ENCODE measurements at regions not wholly inside any gene's neighbourhood (a gene's known extent, or its start where the extent isn't known, plus 50 kb on each side); places are given as distances from the start of the nearest gene placed in this dataset.
"Not testable (repeated sequence)": the region's sequence is repeated elsewhere in the genome, so short reads cannot be mapped to it uniquely, and the experiment has no call there.

DNA sequence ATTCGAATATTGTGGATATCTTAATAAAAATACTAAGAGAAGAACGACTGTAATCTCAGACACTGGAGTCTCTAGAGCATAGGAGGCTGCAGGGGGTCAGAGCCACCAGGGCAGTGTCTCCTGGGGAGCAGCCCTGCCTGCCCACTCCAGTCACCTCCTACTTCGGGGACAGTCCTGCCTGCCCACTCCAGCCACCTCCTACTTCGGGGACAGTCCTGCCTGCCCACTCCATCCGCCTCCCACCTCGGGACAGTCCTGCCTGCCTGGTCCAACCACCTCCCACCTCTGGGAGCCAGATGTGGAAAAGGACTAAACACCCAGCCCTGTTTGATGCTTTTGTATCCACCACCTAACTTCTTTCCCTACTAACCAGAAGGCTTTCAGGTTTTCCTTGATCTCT lies 350.1 kb upstream of the SMIM21 start:
- in situ Hi-C loops (cut with MboI; ENCODE audit: low sequenced_read_pairs), result no loop called here

DNA sequence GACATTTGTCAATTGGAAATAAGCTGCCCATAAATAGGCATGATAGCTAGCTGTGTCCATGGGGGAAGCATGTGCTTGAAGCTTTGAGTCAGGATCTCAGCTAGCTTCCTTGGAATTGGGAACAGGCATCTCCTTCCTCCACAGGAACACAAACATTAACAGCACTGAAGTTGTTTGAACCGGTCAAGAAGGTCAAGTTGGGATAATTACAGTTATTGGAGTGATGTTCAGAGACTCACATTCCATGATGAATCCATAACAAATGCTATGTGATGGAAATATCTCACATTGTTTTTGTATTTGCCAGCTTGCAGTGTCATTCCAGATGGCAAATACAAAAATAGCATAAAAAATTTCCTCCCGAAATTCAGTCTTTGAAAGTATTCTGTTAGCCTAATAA lies 347.6 kb upstream of the SMIM21 start:
- in situ Hi-C loops (cut with MboI; ENCODE audit: low sequenced_read_pairs), result no loop called here

DNA sequence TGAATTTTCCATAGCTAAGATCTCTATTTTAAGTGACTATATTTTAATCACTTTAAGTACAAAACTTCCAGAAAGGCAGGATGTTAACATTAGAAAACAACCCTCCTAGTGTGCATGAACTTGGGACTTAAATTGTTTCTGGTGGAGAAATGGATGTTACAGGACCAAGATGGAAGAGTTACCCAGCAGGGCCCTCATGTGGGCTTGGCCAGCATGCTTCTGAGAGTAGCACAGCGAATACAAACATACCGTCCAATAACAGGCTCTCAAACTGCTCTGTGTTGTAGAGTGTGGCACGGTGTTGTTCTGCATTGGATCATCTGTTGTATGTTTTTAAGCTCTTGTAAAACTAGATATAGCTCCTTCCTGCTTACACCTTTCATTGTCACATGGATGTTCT lies 346.1 kb upstream of the SMIM21 start:
- in situ Hi-C loops (cut with MboI; ENCODE audit: low sequenced_read_pairs), result no loop called here

DNA sequence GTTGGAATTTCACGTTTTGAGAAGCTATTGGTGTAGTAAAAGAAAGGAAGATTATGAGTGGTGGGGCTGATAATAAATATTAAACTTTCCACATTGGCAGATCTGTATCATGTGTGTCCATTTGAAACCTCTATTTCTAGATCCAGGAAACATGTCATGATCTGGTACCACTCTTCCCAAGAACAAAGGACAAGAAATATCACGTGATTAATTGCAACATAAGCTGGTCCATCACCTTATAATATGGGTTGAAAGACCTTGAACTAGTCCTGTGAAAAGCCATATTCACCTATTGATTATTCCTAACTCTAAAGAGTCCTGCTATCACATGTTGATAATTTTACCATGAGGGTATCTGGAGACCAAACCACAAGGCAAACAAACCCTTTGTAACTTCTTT lies 335.3 kb upstream of the SMIM21 start:
- in situ Hi-C loops (cut with MboI; ENCODE audit: low sequenced_read_pairs), result no loop called here

DNA sequence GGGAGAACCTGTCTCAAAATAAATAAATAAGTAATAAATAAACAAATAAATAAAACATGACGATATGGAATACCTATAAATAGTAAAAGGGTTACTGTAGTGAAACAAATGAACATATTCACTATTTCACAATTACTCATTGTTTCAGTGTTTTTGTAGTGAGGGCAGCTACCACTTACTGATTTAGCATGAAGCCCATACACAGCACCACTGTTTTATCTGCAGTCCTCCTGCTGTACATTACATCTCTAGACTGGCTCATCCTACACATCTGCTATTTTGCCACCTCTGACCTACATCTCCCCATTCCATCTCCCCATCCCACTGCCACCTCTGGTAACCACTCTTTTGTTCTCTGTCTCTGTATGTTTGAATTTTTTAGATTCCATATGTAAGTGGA lies 332.7 kb upstream of the SMIM21 start:
- in situ Hi-C loops (cut with MboI; ENCODE audit: low sequenced_read_pairs), result no loop called here

DNA sequence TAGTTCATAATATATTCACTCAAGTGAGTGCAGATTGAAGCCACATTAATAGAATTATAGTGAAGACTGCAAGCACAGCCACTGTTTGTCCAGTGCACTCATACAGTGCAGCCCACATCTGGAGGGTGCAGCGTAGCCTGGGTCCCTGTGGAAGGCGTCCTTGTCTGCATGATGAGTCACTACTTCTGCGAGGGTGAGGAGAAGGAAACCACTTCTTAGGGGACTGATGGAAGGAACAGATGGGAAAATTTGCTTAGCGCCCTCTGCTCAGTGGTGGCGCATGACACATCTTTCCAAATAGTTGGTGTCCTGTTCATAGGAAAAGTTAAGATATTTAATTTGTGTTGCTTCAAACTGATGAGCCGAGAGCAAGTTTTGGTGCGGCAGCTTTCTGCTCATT lies 330.4 kb upstream of the SMIM21 start:
- in situ Hi-C loops (cut with MboI; ENCODE audit: low sequenced_read_pairs), result no loop called here

DNA sequence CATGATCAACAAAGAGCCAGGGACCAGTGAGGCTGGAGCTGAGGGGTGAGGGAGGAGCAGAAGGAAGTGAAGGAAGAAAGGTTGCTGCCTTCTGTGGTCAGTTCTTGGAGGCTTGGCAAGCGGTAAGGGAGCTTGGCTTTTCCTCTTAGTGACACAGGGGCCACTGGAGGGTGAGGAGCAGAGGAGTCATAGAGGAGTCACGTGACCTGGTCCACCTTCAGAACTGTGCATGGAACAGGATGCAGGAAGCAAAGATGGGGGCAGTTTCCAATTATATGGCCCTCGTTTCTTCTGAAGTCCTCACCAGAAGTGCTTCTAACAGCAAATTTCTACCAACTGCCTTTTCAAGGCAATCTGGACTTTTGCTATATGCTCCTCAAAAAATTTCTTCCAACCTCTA lies 326.9 kb upstream of the SMIM21 start:
- in situ Hi-C loops (cut with MboI; ENCODE audit: low sequenced_read_pairs), result no loop called here

DNA sequence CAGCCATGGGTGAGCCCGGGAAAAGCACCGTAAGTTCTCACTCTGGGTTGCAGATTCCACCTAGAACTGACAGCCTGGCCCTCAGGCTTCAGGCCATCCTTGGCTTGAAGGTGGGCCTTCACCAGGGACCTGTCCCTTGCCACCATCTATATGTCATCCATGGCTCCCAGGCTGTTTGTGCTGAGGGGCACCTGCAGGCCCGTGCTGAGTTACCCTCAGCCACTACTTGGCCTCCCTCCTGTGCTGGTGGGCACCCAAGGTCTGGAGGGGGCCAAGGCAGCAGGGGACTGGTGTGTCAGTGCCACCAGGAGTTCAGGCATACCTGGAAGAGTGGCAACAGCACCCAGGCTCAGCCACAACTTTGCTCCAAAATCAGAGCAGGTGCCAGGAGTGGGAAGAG lies 326.2 kb upstream of the SMIM21 start:
- in situ Hi-C loops (cut with MboI; ENCODE audit: low sequenced_read_pairs), result no loop called here

DNA sequence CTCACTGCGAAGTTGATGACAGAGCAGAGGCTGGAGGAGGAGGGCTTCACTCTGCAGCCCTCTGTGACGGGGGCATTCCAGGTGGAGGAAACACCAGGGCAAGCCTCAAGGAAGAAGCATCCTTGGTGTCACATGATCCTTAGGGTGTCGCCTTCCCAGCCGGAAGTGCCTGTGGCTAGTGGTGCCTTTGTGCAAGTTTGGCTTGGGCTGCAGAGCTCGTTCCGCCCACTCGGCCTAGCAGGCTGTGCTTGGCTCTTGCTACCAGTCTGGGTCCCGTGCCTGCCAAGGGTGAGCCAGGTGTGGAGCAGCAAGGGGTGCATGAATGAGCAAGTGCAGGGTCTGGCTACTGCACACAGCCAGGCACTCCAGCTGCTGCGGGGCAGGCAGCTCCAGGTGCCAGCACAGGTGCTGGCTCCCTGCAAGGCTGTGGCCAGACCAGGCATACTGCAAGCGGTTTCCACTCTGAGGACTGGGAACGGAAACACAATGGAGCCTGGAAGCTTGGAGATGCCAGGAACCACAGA lies 325.3 kb upstream of the SMIM21 start:
- in situ Hi-C loops (cut with MboI; ENCODE audit: low sequenced_read_pairs), result no loop called here

DNA sequence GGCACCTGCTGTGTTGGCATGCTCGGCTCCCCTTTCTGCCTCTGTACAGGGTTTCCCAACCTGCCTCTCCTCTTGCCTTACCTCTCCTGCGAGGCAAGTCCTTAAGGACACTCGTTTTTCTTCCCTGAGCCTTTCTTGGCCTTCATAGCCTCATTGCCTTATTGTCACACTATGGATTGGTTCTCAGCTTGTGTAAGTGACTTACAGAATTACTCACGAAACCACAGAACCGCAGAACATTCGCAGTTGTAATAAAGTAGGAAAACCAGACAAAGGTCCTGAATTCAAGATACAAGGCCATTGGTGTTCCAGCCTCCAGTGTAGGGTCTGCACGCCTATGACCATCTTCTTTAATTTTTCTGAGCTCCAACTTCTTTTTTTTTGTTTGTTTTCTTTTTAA lies 317.6 kb upstream of the SMIM21 start:
- in situ Hi-C loops (cut with MboI; ENCODE audit: low sequenced_read_pairs), result loop anchor here (25.0 kb wide), 1 partner anchor 1108 kb away; no protein-coding TSS in a partner anchor

DNA sequence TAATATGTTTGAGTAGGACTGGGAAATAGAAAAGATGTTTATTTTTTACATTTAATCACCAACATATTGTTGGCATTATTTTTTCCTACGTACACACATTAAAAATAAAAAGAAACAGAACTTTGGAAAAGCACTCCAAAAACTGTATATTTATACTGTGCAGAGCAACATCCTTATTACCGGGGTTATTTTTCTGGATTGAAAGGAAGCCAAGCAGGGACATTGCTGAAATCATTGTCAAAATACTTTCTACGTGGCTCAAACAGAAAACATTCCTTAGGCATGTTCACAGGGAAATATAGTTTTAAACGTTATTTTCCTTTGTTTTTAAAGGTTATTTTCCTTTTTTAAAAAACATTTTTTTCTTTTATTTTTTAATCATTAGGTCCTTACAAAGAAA lies 315.0 kb upstream of the SMIM21 start:
- in situ Hi-C loops (cut with MboI; ENCODE audit: low sequenced_read_pairs), result loop anchor here (25.0 kb wide), 1 partner anchor 1105 kb away; no protein-coding TSS in a partner anchor

DNA sequence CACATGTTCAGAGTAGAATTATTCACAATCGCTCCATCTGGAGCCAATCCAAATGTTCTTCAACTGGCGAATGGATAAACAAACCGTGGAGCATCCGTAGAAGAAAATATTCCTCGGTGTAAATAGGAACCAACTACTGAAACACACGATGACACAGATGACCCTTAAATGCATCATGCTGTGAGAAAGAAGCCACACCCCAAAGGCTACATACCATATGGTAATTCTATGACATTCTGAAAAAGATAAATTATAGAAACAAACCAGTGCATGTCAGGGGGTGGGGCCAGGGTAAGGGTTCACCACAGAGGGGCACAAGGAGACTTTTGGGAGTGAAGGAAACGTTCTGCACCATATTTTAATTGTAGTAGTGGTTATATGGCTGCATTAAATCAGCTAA lies 312.2 kb upstream of the SMIM21 start:
- in situ Hi-C loops (cut with MboI; ENCODE audit: low sequenced_read_pairs), result loop anchor here (25.0 kb wide), 1 partner anchor 1102 kb away; no protein-coding TSS in a partner anchor

DNA sequence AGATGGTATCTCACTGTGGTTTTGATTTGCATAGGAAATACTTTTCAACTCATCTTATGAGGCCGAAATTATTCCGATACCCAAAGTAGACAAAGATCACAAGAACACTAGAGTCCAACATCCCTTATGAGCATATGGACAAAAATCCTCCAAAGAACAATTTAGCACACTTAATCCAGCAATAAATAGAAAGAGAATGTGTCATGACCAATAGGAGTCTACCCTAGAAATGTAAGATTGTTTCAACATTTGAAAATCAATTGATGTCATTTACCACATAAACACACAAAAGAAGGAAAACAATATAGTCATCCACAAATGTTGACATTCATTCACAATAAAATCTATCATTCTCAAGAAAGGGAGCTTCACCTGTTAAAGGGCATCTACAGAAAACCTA lies 307.8 kb upstream of the SMIM21 start:
- in situ Hi-C loops (cut with MboI; ENCODE audit: low sequenced_read_pairs), result loop anchor here (25.0 kb wide), 1 partner anchor 1098 kb away; no protein-coding TSS in a partner anchor

DNA sequence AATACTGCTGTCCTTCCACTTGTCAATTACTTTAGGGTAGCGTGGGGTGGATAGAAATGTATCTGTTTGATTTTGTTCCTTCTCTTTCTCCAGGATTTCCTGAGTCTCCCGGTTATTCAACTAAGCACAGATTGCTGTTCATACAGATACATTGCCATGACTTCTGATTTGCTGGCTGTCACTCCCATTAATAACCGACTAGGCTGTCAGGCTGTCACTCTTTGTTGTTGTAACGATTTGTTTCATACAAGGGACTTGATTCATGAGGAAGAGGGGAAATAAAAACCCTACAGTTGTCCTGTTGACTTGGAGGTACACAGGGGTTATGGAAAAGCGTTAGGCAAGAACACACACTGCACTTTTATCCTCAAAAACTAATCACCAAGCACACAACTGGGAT lies 302.7 kb upstream of the SMIM21 start:
- in situ Hi-C loops (cut with MboI; ENCODE audit: low sequenced_read_pairs), result loop anchor here (25.0 kb wide), 1 partner anchor 1093 kb away; no protein-coding TSS in a partner anchor

DNA sequence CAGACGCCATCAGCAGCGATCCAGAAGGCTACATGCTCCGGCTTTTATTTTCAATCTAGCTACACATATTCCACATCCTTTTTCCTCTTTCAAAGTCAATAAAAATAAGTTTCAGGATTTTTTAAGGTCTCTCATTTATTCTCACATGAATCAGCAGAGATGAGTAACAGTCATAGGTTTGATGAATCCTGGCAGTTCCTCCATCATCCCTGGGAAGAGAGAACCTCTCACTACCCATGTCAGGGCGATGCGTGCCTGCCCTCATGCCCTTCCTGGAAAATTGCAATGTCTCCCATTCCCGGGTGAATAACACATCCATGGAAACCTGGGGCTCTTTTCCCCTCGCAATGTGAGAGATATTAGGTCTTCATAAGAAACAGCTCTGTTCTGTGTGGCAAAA lies 301.1 kb upstream of the SMIM21 start:
- in situ Hi-C loops (cut with MboI; ENCODE audit: low sequenced_read_pairs), result loop anchor here (25.0 kb wide), 1 partner anchor 1091 kb away; no protein-coding TSS in a partner anchor

DNA sequence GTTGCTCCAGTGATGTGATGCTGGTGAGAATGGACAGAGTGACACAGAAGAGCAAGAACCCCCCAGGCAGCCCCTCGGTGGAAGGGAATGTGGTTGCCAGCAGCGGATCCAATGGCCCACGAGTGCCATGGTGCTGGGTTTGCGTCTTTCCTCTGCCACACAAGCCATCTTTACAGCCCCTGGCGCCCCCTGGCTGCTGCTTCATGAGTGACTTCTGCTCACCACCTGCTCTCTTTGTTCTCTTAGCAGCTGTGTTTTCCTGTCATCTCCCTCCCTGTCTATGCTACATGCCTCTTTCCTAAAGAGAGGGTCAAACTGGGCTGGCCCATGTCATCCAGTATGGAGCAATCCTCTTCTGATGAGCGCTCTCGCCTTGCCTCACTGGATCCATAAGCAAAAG lies 300.0 kb upstream of the SMIM21 start:
- in situ Hi-C loops (cut with MboI; ENCODE audit: low sequenced_read_pairs), result loop anchor here (25.0 kb wide), 1 partner anchor 1090 kb away; no protein-coding TSS in a partner anchor

DNA sequence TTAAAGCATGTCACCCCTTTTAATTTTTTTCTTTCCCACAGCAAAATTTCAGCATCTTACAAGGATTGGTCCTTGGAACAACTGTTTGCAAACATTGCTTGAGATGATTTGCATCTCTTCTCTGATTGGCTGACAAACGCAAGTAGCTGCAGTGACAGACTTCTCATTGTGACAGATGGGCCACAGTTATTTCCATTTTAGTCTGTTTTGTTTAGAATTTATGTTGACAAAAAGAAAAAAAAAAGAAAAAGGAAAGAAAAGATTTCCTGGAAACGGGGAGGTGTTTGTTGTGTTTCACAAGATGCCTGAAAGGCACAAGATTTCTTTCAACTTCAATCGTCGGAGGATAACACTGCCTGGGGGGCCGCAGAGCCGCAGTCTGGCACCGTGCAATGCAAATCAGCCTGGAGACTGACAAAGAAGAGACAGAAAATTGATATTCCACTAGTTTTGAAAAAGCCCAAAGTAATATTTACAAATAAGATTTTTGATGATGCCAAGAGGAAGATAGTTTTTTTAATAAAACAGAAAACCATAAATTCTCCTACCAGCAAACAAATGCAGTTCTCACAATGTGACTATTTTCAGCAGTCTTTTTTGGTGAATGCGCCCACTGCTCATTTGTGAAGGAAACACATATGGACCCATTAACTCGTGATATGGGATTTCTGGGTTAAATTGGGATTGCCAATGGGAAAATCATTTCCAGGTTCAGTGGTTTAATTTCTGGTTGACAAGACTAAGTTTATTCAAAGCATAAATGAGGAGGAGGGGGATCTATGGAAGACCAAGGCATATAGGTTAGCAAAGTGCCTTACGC lies 296.2 kb upstream of the SMIM21 start:
- in situ Hi-C loops (cut with MboI; ENCODE audit: low sequenced_read_pairs), result no loop called here

DNA sequence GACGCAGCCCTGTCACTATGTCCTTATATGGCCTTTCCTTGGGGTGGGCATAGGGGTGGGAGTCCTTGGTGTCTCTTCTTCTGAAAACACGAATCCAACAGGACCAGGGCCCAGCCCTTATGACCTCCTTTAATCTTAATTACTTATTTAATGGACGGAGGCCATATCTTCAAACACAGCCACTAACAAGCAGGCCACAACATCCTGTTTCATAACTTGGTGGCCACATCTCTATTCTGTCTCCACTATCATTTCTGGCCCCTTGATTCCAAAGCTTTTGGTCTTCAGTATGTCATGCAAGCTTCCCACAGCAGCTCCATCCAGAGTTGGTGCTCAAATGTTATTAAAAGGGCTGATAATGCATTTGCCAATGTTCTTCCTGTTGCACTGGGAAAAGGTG lies 287.3 kb upstream of the SMIM21 start:
- in situ Hi-C loops (cut with MboI; ENCODE audit: low sequenced_read_pairs), result no loop called here

DNA sequence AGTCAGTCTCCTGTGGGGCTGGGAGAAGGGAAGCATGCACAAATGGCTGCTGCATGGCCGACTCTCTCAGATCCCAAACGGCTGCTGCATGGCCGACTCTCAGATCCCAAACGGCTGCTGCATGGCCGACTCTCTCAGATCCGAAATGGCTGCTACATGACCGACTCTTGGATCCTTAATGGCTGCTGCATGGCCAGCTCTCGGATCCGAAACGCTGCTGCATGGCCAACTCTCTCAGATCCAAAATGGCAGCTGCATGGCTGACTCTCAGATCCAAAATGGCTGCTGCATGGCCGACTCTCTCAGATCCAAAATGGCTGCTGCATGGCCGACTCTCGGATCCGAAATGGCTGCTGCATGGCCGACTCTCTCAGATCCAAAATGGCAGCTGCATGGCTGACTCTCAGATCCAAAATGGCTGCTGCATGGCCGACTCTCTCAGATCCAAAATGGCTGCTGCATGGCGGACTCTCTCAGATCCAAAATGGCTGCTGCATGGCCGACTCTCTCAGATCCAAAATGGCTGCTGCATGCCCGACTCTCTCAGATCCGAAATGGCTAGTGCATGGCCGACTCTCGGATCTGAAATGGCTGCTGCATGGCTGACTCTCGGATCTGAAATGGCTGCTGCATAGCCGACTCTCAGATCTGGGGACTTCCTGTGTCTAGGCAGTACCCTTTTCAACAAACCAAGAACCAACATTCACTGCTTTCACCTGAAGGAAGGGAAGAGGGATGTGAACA lies 284.8 kb upstream of the SMIM21 start:
- in situ Hi-C loops (cut with MboI; ENCODE audit: low sequenced_read_pairs), result not testable (repeated sequence)

DNA sequence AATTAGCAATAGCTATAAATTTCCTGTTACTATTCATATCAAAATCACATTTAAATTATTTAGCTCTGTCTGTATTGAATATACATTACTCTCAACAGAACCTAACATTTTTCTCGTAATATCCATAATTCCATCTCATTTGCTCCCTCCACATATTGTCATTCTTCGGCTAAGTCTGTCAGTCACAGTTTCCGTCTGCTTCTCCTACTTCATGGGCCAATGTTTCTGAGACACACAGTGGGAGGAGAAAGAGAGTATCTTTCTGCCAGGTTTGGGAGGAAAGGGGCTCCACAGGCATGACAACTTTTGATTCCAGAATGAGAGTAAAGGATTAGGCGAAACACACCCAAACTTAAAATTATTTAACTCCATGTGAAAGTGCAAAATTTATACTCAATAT lies 273.1 kb upstream of the SMIM21 start:
- in situ Hi-C loops (cut with MboI; ENCODE audit: low sequenced_read_pairs), result no loop called here

DNA sequence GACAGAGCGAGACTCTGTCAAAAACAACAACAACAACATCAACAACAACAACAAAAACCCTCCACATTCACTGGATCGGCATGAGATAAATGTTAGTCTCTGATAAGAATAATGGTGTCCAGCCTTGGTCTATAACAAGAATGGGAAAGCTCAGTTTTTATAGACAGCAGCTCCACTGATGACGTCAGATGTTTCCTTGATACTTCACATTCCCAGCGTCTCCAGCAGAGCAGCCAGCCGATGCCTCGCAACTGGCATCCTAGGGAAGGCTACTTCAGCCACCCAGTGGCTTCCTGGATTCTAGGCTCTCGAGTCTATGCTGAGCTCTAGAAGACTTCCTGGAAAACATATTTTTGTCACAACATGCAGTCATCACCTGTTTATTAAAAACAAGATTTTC lies 271.4 kb upstream of the SMIM21 start:
- in situ Hi-C loops (cut with MboI; ENCODE audit: low sequenced_read_pairs), result no loop called here

DNA sequence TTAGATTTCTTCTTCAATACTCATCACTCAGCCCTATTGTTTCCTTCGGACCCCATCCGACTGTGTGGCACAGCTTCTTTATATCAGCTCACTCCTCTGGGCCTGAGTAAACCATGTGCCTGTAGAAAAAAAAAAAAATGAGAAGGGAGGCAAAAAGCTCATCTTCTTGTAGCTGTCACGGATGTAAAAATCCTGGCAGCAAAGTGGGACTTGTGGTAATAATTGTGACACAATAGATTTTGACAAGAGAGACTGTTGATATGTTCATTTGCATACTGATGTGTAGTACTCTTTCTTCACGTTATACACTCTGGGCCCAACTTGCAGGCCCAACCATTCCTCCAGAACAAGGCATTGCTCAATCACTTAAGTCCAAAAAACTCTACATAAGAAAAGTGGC lies 270.0 kb upstream of the SMIM21 start:
- in situ Hi-C loops (cut with MboI; ENCODE audit: low sequenced_read_pairs), result no loop called here

Data from HL-60/S4 treated with retinoic acid at 250 ng/mL for 4 days and 3 days (cell line).